Renal cortical epithelial cell (primary cell): ENCODE measurements at regions not wholly inside any gene's neighbourhood (a gene's known extent, or its start where the extent isn't known, plus 50 kb on each side); places are given as distances from the start of the nearest gene placed in this dataset.
"Not testable (repeated sequence)": the region's sequence is repeated elsewhere in the genome, so short reads cannot be mapped to it uniquely, and the experiment has no call there.

Source experiments
- DNase-seq: peaks from one replicate; pipeline ENCODE4 v3.0.0-alpha.2; 2011; ENCODE audit warnings: low read depth

GRCh38 chr1:82377201-82377884 is 576.6 kb downstream of the ADGRL2 start:
- peak; percentile 52 for DNase-seq

- DNase-seq, result no peak
These were observed 573.0 kb downstream of the ADGRL2 start for GRCh38 chr1:82373710-82374109.

GRCh38 chr1:82371844-82372498 is 571.2 kb downstream of the ADGRL2 start:
- DNase-seq, result no peak

- DNase-seq, result no peak
These were observed 566.7 kb downstream of the ADGRL2 start for GRCh38 chr1:82367456-82367855.

GRCh38 chr1:82366689-82367088 is 566.0 kb downstream of the ADGRL2 start:
- no peak for DNase-seq

GRCh38 chr1:82359541-82359940 is 558.8 kb downstream of the ADGRL2 start:
- DNase-seq, result peak; percentile 44

GRCh38 chr1:82358706-82359105 is 558.0 kb downstream of the ADGRL2 start:
- not testable (repeated sequence) for DNase-seq

- DNase-seq, result not testable (repeated sequence)
These were observed 553.8 kb downstream of the ADGRL2 start for GRCh38 chr1:82354546-82354945.

- DNase-seq, result no peak
These were observed 547.8 kb downstream of the ADGRL2 start for GRCh38 chr1:82348487-82348886.

GRCh38 chr1:82346141-82346540 is 545.4 kb downstream of the ADGRL2 start:
- no peak for DNase-seq

GRCh38 chr1:82343381-82343780 is 542.6 kb downstream of the ADGRL2 start:
- DNase-seq, result no peak

- DNase-seq, result no peak
These were observed 536.9 kb downstream of the ADGRL2 start for GRCh38 chr1:82337635-82338034.

GRCh38 chr1:82330330-82330729 is 529.6 kb downstream of the ADGRL2 start:
- no peak for DNase-seq

- DNase-seq, result no peak
These were observed 528.5 kb downstream of the ADGRL2 start for GRCh38 chr1:82329226-82329625.

- DNase-seq, result no peak
These were observed 522.6 kb downstream of the ADGRL2 start for GRCh38 chr1:82323144-82323841.

GRCh38 chr1:82321794-82322193 is 521.1 kb downstream of the ADGRL2 start:
- DNase-seq, result peak; percentile 33

- DNase-seq, result peak; percentile 18
These were observed 518.8 kb downstream of the ADGRL2 start for GRCh38 chr1:82319546-82319945.

GRCh38 chr1:82318921-82319320 is 518.2 kb downstream of the ADGRL2 start:
- DNase-seq, result no peak

GRCh38 chr1:82318265-82318664 is 517.5 kb downstream of the ADGRL2 start:
- DNase-seq, result no peak

- DNase-seq, result peak; percentile 64
These were observed 516.9 kb downstream of the ADGRL2 start for GRCh38 chr1:82317671-82318070.

- DNase-seq, result no peak
These were observed 498.9 kb downstream of the ADGRL2 start for GRCh38 chr1:82299656-82300055.

GRCh38 chr1:82299056-82299455 is 498.3 kb downstream of the ADGRL2 start:
- DNase-seq, result no peak
